ENCODE measurements at regions not wholly inside any gene's neighbourhood (a gene's known extent, or its start where the extent isn't known, plus 50 kb on each side); places are given as distances from the start of the nearest gene placed in this dataset.

- WGBS, 3 donors: 58 to 67% (median 67%) methylated on average over 14 of the region's 14 CpGs
- no peak overlapping the region for H3K4me3 ChIP-seq
- H3K36me3 ChIP-seq (ENCODE audit: insufficient read depth in 1 of 2, low read depth in 1 of 2): no peaks in the 10 kb centered on the region
- no peaks in the 10 kb centered on the region for H3K4me1 ChIP-seq
- intact Hi-C loops (cut with DNase I): loop anchor here in 1 of 2 donors (10.0 kb wide), 1 partner anchor 59 kb away; no protein-coding TSS in a partner anchor
- DNase-seq (no peak), ATAC-seq (no peak)
- TF ChIP-seq, protein P1, sequence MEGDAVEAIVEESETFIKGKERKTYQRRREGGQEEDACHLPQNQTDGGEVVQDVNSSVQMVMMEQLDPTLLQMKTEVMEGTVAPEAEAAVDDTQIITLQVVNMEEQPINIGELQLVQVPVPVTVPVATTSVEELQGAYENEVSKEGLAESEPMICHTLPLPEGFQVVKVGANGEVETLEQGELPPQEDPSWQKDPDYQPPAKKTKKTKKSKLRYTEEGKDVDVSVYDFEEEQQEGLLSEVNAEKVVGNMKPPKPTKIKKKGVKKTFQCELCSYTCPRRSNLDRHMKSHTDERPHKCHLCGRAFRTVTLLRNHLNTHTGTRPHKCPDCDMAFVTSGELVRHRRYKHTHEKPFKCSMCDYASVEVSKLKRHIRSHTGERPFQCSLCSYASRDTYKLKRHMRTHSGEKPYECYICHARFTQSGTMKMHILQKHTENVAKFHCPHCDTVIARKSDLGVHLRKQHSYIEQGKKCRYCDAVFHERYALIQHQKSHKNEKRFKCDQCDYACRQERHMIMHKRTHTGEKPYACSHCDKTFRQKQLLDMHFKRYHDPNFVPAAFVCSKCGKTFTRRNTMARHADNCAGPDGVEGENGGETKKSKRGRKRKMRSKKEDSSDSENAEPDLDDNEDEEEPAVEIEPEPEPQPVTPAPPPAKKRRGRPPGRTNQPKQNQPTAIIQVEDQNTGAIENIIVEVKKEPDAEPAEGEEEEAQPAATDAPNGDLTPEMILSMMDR (IDR thresholded peaks at IDR 0.05): no peak
- H3K27ac ChIP-seq: no peak overlapping the region
- H3K9me3 ChIP-seq: no peaks in the 10 kb centered on the region
- no peaks in the 10 kb centered on the region for H3K27me3 ChIP-seq (ENCODE audit: insufficient read depth in 3 of 3, low read length in 2 of 3)
Observed at GRCh38 chr20:24235296-24236175, 233.9 kb upstream of the SYNDIG1 start.

DNA sequence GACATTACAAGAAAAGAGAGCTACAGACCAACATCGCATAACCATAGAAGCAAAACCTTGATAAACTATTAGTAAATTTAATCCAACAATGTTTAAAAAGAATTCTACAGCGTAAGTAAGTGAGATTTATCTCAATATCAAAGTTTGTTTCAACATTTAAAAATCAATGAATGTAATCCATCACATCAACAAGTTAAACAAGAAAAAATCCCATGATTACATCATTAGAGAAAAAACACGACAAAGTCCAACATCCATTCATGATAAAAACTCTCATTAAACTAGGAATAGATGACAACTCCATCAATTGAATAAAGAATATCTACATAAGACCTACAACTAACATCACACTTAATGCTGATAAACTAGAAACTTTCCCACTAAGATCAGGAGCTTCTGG lies 239.0 kb upstream of the GGTLC1 start:
- Histone ChIP-seq H3K27ac (no peak overlapping the region), H3K4me3 (no peak overlapping the region), H3K9me3 (no peaks in the 10 kb centered on the region), H3K27me3 (ENCODE audit: insufficient read depth in 3 of 3, low read length in 2 of 3) (no peaks in the 10 kb centered on the region), H3K36me3 (ENCODE audit: insufficient read depth in 1 of 2, low read depth in 1 of 2) (no peaks in the 10 kb centered on the region), H3K4me1 (no peaks in the 10 kb centered on the region)
- DNase-seq: no peak
- no peak for ATAC-seq
- WGBS, 3 donors: 28 to 65% (median 44%) methylated on average over 3 of the region's 3 CpGs
- intact Hi-C loops (cut with DNase I): no loop called here
- TF ChIP-seq, protein P1 (IDR thresholded peaks at IDR 0.05): no peak

DNA sequence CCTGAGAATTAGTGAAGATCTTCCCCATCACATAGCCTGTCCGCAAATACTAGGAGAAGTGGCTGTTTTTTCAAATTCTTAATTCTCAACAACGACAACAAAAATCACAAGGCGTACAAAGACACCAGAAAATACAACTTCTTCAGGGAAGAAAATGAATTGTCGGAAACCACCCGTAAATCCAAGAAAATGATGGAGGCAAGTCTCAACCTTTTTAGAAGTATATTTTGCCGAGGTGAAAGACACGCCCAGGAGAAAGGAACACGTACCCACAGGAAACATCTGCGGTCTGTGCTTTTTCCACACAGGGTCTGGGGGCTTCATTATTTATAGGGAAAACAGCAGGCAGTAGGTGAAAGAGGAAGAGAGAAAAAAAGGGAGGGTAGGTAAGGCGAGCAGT lies 223.9 kb upstream of the GGTLC1 start:
- ATAC-seq (no peak), DNase-seq (no peak)
- intact Hi-C loops (cut with DNase I): no loop called here
- no peak overlapping the region for H3K27ac ChIP-seq
- 53 to 55% (median 54%) methylated on average over 10 of the region's 10 CpGs for WGBS, 3 donors
- H3K4me3 ChIP-seq: no peak overlapping the region
- no peaks in the 10 kb centered on the region for H3K36me3 ChIP-seq (ENCODE audit: insufficient read depth in 1 of 2, low read depth in 1 of 2)
- peaks cover 0 to 5% (median 0%) of the 10 kb centered on the region in 3 donors for H3K27me3 ChIP-seq (ENCODE audit: insufficient read depth in 3 of 3, low read length in 2 of 3)
- TF ChIP-seq, protein P1 (IDR thresholded peaks at IDR 0.05): no peak
- no peaks in the 10 kb centered on the region for H3K9me3 ChIP-seq
- H3K4me1 ChIP-seq: no peaks in the 10 kb centered on the region

DNA sequence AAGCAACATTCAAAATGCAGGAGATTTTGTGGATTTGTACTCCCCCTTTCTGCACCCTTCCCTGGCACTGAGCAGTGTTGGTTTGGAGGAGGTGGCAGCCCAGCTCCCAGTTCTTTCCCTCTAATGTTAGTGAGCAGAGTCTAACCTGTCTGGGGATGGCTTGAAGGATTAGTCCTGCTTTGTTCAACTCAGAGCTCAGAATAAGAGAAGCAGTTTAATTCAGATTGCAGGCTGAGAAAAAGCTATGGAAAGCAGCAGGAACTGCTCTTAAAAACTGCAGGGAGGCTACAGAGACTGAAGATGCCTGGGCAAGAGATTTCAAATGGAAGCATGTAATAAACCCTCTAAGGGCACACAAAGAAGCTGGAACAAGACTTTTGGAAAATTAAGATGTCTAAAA lies 223.4 kb upstream of the GGTLC1 start:
- ATAC-seq: no peak
- TF ChIP-seq, protein P1 (IDR thresholded peaks at IDR 0.05): no peak
- intact Hi-C loops (cut with DNase I): no loop called here
- no peaks in the 10 kb centered on the region for H3K36me3 ChIP-seq (ENCODE audit: insufficient read depth in 1 of 2, low read depth in 1 of 2)
- H3K4me1 ChIP-seq: no peaks in the 10 kb centered on the region
- no peak for DNase-seq
- peaks cover 0 to 5% (median 0%) of the 10 kb centered on the region in 3 donors for H3K27me3 ChIP-seq (ENCODE audit: insufficient read depth in 3 of 3, low read length in 2 of 3)
- no peak overlapping the region for H3K27ac ChIP-seq
- H3K9me3 ChIP-seq: no peaks in the 10 kb centered on the region
- no peak overlapping the region for H3K4me3 ChIP-seq
